GM12873 (cell line): ENCODE measurements at regions not wholly inside any gene's neighbourhood (a gene's known extent, or its start where the extent isn't known, plus 50 kb on each side); places are given as distances from the start of the nearest gene placed in this dataset.

Experiments used
- TF ChIP-seq, protein P1 (sequence below): IDR thresholded peaks from 2 replicates; pipeline ENCODE4 v1.5.1; 2012; ENCODE audit warnings: low read depth, mild to moderate bottlenecking, moderate library complexity, low read length, control low read depth; ENCODE audit not compliant: insufficient read depth; ENCODE audit errors: missing control alignments

DNA sequence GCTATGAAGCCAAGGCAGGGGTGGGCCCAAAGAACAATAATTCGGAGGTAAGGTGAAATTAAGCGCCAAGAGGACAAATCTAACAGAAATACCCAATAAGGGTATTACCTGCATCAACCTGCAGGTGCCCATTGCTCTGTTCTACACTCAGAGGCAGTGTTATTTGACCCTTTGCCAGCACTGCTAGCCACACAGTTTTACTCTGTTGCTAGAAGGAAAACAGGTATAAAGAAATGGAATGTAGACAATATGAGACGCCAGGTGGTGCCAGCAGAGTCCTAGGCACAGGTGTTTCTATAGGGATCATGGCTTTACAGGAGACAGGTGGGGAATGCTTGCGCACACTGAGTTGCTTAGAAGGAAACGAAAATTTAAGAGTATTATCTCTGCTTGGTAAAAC, 201.3 kb downstream of the HTR1A start:
- TF ChIP-seq, protein P1, sequence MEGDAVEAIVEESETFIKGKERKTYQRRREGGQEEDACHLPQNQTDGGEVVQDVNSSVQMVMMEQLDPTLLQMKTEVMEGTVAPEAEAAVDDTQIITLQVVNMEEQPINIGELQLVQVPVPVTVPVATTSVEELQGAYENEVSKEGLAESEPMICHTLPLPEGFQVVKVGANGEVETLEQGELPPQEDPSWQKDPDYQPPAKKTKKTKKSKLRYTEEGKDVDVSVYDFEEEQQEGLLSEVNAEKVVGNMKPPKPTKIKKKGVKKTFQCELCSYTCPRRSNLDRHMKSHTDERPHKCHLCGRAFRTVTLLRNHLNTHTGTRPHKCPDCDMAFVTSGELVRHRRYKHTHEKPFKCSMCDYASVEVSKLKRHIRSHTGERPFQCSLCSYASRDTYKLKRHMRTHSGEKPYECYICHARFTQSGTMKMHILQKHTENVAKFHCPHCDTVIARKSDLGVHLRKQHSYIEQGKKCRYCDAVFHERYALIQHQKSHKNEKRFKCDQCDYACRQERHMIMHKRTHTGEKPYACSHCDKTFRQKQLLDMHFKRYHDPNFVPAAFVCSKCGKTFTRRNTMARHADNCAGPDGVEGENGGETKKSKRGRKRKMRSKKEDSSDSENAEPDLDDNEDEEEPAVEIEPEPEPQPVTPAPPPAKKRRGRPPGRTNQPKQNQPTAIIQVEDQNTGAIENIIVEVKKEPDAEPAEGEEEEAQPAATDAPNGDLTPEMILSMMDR = no peak

DNA sequence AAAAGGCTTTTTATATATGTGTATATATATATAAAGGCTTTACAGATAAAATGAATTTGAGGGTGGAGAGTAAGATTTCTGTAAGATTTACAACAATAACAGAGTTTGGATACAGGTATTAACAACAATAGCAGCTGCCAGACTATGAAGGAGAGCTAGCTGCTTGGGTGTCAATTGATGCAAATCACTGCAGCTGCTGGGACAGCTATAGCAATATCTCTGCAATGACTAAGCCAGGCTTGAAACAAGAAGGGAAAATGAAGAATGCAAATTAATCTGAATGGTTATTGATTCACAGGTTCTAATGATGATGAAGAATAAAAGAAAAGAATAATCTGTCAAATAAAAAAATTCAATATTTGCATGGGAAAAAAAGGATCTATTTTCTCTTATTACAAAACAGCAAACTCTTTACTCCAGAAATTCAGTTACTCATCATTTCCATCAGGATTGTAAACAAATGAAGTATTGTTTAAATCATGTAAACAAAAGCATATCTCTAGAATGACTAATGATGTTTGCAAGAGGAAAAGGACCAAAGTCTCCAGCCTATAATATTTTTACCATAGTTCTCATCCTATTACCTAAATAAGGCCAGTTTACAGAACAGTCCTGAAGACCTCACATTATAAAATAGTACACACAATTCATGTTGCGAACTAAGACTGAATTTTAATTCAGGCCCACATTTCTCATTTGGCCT, 219.0 kb downstream of the HTR1A start:
- TF ChIP-seq, protein P1 = no peak

DNA sequence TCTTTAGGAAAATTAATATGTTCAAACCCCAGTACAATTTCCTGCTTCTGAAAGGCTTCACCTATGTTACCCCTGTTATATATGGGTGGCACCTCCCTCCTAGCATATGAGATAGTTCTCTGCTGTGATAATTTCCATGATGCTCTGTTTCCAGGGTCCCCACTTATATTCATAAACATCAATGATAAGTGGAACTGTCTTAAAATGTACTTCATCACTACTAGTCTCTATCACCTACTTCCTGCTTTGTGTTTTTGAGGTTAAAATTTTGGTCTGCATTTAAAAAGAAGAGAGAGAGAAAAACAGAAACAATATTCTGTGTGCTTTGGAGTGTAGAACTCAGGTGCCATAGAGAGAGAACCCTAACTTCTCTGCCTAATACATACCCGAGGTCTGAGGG, 234.7 kb downstream of the HTR1A start:
- TF ChIP-seq, protein P1 = no peak

DNA sequence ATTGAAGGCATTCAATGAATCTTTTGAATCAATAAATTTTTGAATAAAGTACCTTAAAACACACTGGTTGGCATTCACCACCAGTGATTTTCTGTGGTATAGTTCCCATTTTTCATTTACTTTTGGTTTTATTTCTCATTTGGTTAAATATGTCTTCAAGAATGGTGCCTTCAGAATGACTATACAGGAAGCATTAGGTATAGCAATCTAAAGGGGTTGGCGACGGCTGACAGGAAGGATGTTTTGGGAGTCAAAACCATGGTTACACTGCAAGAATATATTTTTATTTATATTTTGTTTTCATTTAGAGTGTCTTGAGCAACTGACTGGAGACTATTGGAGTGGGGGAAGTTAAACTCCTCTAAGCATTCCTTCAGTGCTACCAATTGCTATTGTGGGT, 235.7 kb downstream of the HTR1A start:
- TF ChIP-seq, protein P1 = no peak

DNA sequence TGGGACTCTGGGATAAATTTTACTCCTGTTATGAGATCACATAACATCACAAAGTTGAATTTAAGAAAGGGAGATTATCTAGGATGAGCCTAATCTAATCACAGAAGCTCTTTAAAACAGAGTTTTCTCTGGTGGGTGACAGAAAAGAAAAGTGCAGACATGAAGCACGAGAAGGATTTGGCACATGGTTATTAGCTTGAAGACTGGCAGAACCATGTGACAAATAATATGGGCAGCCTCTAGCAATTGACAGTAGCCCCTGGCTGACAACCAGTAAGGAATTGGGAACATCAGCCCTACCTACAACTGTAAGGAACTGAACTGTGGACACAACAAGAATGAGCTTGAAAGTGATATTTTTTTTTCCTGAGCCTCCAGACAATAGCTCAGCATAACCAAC, 243.1 kb downstream of the HTR1A start:
- TF ChIP-seq, protein P1 = no peak

DNA sequence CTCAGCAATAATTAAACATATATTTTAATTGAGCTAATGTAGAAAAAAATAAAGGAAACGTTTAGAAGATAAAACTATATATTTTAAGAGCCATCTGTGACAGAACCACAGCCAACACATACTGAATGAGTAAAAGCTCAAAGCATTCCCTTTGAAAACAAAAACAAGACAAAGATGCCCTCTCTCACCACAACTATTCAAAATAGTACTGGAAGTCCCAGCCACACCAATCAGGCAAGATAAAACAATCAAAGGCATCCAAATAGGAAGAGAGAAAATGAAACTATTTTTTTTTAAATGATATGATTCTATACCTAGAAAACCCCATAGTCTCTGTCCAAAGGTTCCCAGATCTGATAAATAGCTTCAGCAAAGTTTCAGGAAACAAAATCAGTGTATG, 262.0 kb downstream of the HTR1A start:
- TF ChIP-seq, protein P1 = no peak

DNA sequence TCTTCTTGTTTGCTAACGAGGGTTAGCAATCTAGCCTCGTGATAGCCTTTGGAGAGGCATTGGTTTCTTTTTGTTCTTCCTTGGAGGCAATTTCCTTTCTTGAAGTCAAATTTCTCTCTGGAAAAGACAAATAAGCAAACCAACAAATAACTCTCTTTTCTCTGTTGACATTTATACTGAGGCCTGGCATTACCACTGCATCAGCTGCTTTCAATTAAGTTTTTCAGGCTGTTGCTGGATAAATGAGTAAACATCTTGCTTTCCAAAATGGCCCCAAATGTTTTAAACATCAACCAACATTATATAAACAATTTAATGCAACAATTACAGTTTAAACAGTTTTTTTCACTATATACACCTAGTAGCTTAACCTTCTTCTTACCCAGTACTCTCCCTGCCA, 264.4 kb downstream of the HTR1A start:
- TF ChIP-seq, protein P1 = no peak
